ENCODE measurements at regions not wholly inside any gene's neighbourhood (a gene's known extent, or its start where the extent isn't known, plus 50 kb on each side); places are given as distances from the start of the nearest gene placed in this dataset.

- Histone ChIP-seq H3K23ac (ENCODE audit: low read length) (no peak overlapping the region), H3K4me3 (ENCODE audit: low read depth, low read length) (no peak overlapping the region), H3K9me3 (ENCODE audit: insufficient read depth, low read depth, low read length) (peaks cover 2% of the 10 kb centered on the region), H2AK5ac (ENCODE audit: low read length) (no peak overlapping the region), H3K36me3 (ENCODE audit: control insufficient read depth in 1 of 2, insufficient read depth in 2 of 2, low read length in 2 of 2) (no peaks in the 10 kb centered on the region), H3K4ac (ENCODE audit: low read depth, low read length) (no peak overlapping the region), H3K9ac (ENCODE audit: low read length) (no peak overlapping the region), H3K27me3 (ENCODE audit: insufficient read depth, low read length) (no peaks in the 10 kb centered on the region), H3K4me2 (ENCODE audit: low read length) (no peak overlapping the region), H3K18ac (ENCODE audit: low read length) (no peak overlapping the region), H2BK120ac (ENCODE audit: insufficient read depth, low read length, poor library complexity) (no peak overlapping the region), H4K12ac (ENCODE audit: low read depth, low read length) (no peak overlapping the region), H3K14ac (ENCODE audit: low read length) (no peak overlapping the region), H3K27ac (ENCODE audit: low read depth, low read length) (no peak overlapping the region), H3K4me1 (ENCODE audit: control insufficient read depth in 1 of 2, insufficient read depth in 2 of 2, low read length in 2 of 2) (peaks cover 0 to 10% of the 10 kb centered on the region in 2 experiments), H4K8ac (ENCODE audit: low read depth, low read length) (no peak overlapping the region), H2BK12ac (ENCODE audit: low read length) (no peak overlapping the region), H3K79me2 (ENCODE audit: control insufficient read depth, insufficient read depth, low read length, poor library complexity) (no peaks in the 10 kb centered on the region), H3K79me1 (ENCODE audit: low read length) (no peaks in the 10 kb centered on the region), H2AFZ (ENCODE audit: insufficient read depth, low read length, poor library complexity) (no peak overlapping the region), H2BK5ac (ENCODE audit: low read depth, low read length, poor library complexity) (no peak overlapping the region), H4K91ac (ENCODE audit: low read depth, low read length) (no peak overlapping the region)
- no CpG with 5 or more reads among the region's 5 CpGs for WGBS (ENCODE audit: extremely low coverage, insufficient coverage, insufficient read length)
- no peak for DNase-seq
Observed at GRCh38 chr15:94749811-94750617, 518.7 kb downstream of the MCTP2 start.

DNA sequence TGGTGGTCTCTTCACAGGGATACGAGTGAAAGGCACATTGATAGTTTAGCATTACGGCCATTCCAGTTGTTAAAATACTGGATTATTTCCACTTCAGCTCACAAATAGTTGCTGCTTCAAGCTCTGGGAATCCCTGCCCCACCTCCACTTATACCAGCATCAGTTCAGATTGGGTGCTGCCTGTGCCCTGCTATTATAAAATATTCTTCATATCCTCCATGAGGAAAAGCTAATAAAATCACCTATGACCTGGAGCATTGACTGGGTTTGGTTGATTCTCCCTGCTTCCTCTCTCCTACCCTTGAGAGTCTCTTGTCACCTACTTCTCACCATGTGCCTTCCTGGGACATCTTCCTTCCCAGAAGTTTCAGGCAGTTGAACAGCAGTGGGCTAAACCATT is 529.0 kb downstream of the MCTP2 start:
- H3K9ac ChIP-seq (ENCODE audit: low read length) = no peak overlapping the region
- H3K9me3 ChIP-seq (ENCODE audit: insufficient read depth, low read depth, low read length) = no peaks in the 10 kb centered on the region
- H2BK120ac ChIP-seq (ENCODE audit: insufficient read depth, low read length, poor library complexity) = peak overlapping the region; percentile 11
- H3K14ac ChIP-seq (ENCODE audit: low read length) = no peak overlapping the region
- no peak overlapping the region for H2AK5ac ChIP-seq (ENCODE audit: low read length)
- H4K8ac ChIP-seq (ENCODE audit: low read depth, low read length) = no peak overlapping the region
- H3K4me3 ChIP-seq (ENCODE audit: low read depth, low read length) = no peak overlapping the region
- no peaks in the 10 kb centered on the region for H3K79me2 ChIP-seq (ENCODE audit: control insufficient read depth, insufficient read depth, low read length, poor library complexity)
- H4K12ac ChIP-seq (ENCODE audit: low read depth, low read length) = no peak overlapping the region
- DNase-seq = no peak
- no peaks in the 10 kb centered on the region for H3K79me1 ChIP-seq (ENCODE audit: low read length)
- no peak overlapping the region for H3K18ac ChIP-seq (ENCODE audit: low read length)
- H2AFZ ChIP-seq (ENCODE audit: insufficient read depth, low read length, poor library complexity) = no peak overlapping the region
- H2BK12ac ChIP-seq (ENCODE audit: low read length) = no peak overlapping the region
- H3K27ac ChIP-seq (ENCODE audit: low read depth, low read length) = no peak overlapping the region
- H3K27me3 ChIP-seq (ENCODE audit: insufficient read depth, low read length) = no peaks in the 10 kb centered on the region
- H3K4ac ChIP-seq (ENCODE audit: low read depth, low read length) = no peak overlapping the region
- H3K4me2 ChIP-seq (ENCODE audit: low read length) = no peak overlapping the region
- WGBS (ENCODE audit: extremely low coverage, insufficient coverage, insufficient read length) = no CpG with 5 or more reads among the region's 2 CpGs
- no peak overlapping the region for H2BK5ac ChIP-seq (ENCODE audit: low read depth, low read length, poor library complexity)
- H3K23ac ChIP-seq (ENCODE audit: low read length) = no peak overlapping the region
- no peak overlapping the region for H4K91ac ChIP-seq (ENCODE audit: low read depth, low read length)
- H3K36me3 ChIP-seq (ENCODE audit: control insufficient read depth in 1 of 2, insufficient read depth in 2 of 2, low read length in 2 of 2) = no peaks in the 10 kb centered on the region
- H3K4me1 ChIP-seq (ENCODE audit: control insufficient read depth in 1 of 2, insufficient read depth in 2 of 2, low read length in 2 of 2) = peaks cover 0 to 2% of the 10 kb centered on the region in 2 experiments

DNA sequence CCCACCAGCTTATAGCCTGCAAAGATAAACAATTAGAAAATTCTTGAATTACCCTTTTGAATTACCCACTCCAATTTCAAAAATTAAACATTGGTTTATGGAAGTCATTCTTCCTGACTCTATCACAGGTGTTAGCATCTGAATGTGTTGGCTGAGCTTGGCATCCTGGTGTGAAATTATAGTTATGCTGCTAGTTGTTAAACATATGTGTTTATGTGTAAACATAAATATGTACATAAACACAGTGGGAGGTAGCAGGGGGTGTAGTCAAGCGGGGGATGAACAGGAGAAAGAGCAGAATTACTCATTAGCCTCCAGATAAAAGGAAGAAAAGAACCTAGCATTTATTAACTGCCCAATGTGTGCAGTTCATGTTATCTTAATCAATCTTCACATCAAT is 530.2 kb downstream of the MCTP2 start:
- no peak overlapping the region for H3K4me3 ChIP-seq (ENCODE audit: low read depth, low read length)
- H3K27ac ChIP-seq (ENCODE audit: low read depth, low read length) = no peak overlapping the region
- H3K23ac ChIP-seq (ENCODE audit: low read length) = no peak overlapping the region
- no peak overlapping the region for H4K12ac ChIP-seq (ENCODE audit: low read depth, low read length)
- H3K36me3 ChIP-seq (ENCODE audit: control insufficient read depth in 1 of 2, insufficient read depth in 2 of 2, low read length in 2 of 2) = no peaks in the 10 kb centered on the region
- H3K4me1 ChIP-seq (ENCODE audit: control insufficient read depth in 1 of 2, insufficient read depth in 2 of 2, low read length in 2 of 2) = peaks cover 0 to 2% of the 10 kb centered on the region in 2 experiments
- no peak overlapping the region for H3K9ac ChIP-seq (ENCODE audit: low read length)
- H3K4me2 ChIP-seq (ENCODE audit: low read length) = no peak overlapping the region
- no peak overlapping the region for H3K18ac ChIP-seq (ENCODE audit: low read length)
- H3K27me3 ChIP-seq (ENCODE audit: insufficient read depth, low read length) = no peaks in the 10 kb centered on the region
- H4K91ac ChIP-seq (ENCODE audit: low read depth, low read length) = no peak overlapping the region
- H2AFZ ChIP-seq (ENCODE audit: insufficient read depth, low read length, poor library complexity) = no peak overlapping the region
- H3K79me2 ChIP-seq (ENCODE audit: control insufficient read depth, insufficient read depth, low read length, poor library complexity) = no peaks in the 10 kb centered on the region
- no peak overlapping the region for H2AK5ac ChIP-seq (ENCODE audit: low read length)
- no peaks in the 10 kb centered on the region for H3K79me1 ChIP-seq (ENCODE audit: low read length)
- H3K4ac ChIP-seq (ENCODE audit: low read depth, low read length) = no peak overlapping the region
- H4K8ac ChIP-seq (ENCODE audit: low read depth, low read length) = no peak overlapping the region
- no peaks in the 10 kb centered on the region for H3K9me3 ChIP-seq (ENCODE audit: insufficient read depth, low read depth, low read length)
- no peak overlapping the region for H2BK5ac ChIP-seq (ENCODE audit: low read depth, low read length, poor library complexity)
- DNase-seq = no peak
- no peak overlapping the region for H2BK12ac ChIP-seq (ENCODE audit: low read length)
- no peak overlapping the region for H3K14ac ChIP-seq (ENCODE audit: low read length)
- no peak overlapping the region for H2BK120ac ChIP-seq (ENCODE audit: insufficient read depth, low read length, poor library complexity)
- WGBS (ENCODE audit: extremely low coverage, insufficient coverage, insufficient read length) = no CpG with 5 or more reads among the region's 1 CpG

DNA sequence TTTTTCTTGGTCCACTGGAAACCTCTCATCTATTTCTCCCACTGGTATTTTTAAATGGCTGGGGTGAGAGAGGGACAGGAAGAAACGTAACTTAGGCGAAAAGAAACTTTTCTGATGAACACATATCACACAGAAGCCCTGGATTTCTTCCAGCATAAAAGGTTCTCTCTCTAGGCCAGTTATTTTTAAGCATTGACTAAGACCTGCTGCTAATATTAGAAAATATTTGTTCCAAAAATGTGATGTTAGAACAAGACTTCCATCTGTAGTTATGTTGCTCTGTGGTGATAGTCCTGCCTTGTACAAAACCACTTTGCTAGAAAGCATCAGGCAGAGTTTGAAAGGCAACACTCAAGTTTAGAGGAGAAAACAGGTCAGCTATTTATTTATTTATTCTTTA is 537.7 kb downstream of the MCTP2 start:
- H3K4ac ChIP-seq (ENCODE audit: low read depth, low read length) = no peak overlapping the region
- DNase-seq = no peak
- no peak overlapping the region for H4K8ac ChIP-seq (ENCODE audit: low read depth, low read length)
- H3K36me3 ChIP-seq (ENCODE audit: control insufficient read depth in 1 of 2, insufficient read depth in 2 of 2, low read length in 2 of 2) = no peaks in the 10 kb centered on the region
- no peak overlapping the region for H2AK5ac ChIP-seq (ENCODE audit: low read length)
- H2BK120ac ChIP-seq (ENCODE audit: insufficient read depth, low read length, poor library complexity) = no peak overlapping the region
- H3K18ac ChIP-seq (ENCODE audit: low read length) = no peak overlapping the region
- H2BK5ac ChIP-seq (ENCODE audit: low read depth, low read length, poor library complexity) = no peak overlapping the region
- no peak overlapping the region for H3K4me2 ChIP-seq (ENCODE audit: low read length)
- H4K12ac ChIP-seq (ENCODE audit: low read depth, low read length) = no peak overlapping the region
- no peaks in the 10 kb centered on the region for H3K27me3 ChIP-seq (ENCODE audit: insufficient read depth, low read length)
- H3K9ac ChIP-seq (ENCODE audit: low read length) = no peak overlapping the region
- H2AFZ ChIP-seq (ENCODE audit: insufficient read depth, low read length, poor library complexity) = no peak overlapping the region
- H3K9me3 ChIP-seq (ENCODE audit: insufficient read depth, low read depth, low read length) = peaks cover 2% of the 10 kb centered on the region
- H3K4me3 ChIP-seq (ENCODE audit: low read depth, low read length) = no peak overlapping the region
- H3K79me2 ChIP-seq (ENCODE audit: control insufficient read depth, insufficient read depth, low read length, poor library complexity) = no peaks in the 10 kb centered on the region
- no CpG with 5 or more reads among the region's 2 CpGs for WGBS (ENCODE audit: extremely low coverage, insufficient coverage, insufficient read length)
- H3K4me1 ChIP-seq (ENCODE audit: control insufficient read depth in 1 of 2, insufficient read depth in 2 of 2, low read length in 2 of 2) = no peaks in the 10 kb centered on the region
- H3K23ac ChIP-seq (ENCODE audit: low read length) = no peak overlapping the region
- no peaks in the 10 kb centered on the region for H3K79me1 ChIP-seq (ENCODE audit: low read length)
- no peak overlapping the region for H2BK12ac ChIP-seq (ENCODE audit: low read length)
- no peak overlapping the region for H3K14ac ChIP-seq (ENCODE audit: low read length)
- H3K27ac ChIP-seq (ENCODE audit: low read depth, low read length) = no peak overlapping the region
- H4K91ac ChIP-seq (ENCODE audit: low read depth, low read length) = no peak overlapping the region

All from trophoblast cell (in vitro differentiated cells and primary cell).